ENCODE measurements at regions not wholly inside any gene's neighbourhood (a gene's known extent, or its start where the extent isn't known, plus 50 kb on each side); places are given as distances from the start of the nearest gene placed in this dataset.
"Not testable (repeated sequence)": the region's sequence is repeated elsewhere in the genome, so short reads cannot be mapped to it uniquely, and the experiment has no call there.

- H2BK12ac ChIP-seq (ENCODE audit: low read depth, low read length); DNase-seq (ENCODE audit: low read depth in 1 of 2, low spot score in 2 of 2); H4K8ac ChIP-seq (ENCODE audit: extremely low read depth, insufficient read depth, low read length); H3K9me3 ChIP-seq (ENCODE audit: insufficient read depth in 2 of 2, low read depth in 1 of 2, low read length in 1 of 2); H2BK15ac ChIP-seq (ENCODE audit: low read length); H4K91ac ChIP-seq (replicated peaks; ENCODE audit: insufficient read length, low read length); H3K4me1 ChIP-seq (replicated peaks in 1 of 4; ENCODE audit: control insufficient read depth in 3 of 4, insufficient read depth in 4 of 4, low read length in 3 of 4); H3K4ac ChIP-seq (replicated peaks; ENCODE audit: insufficient read length, low read depth, low read length); H3K36me3 ChIP-seq (ENCODE audit: control insufficient read depth in 2 of 4, insufficient read depth in 4 of 4, low read length in 3 of 4); FAIRE-seq; H4K20me1 ChIP-seq (replicated peaks in 1 of 2; ENCODE audit: control insufficient read depth in 1 of 2, insufficient read depth in 2 of 2, low read length in 2 of 2); H3K23ac ChIP-seq (ENCODE audit: insufficient read length); H2AK5ac ChIP-seq (ENCODE audit: low read depth, low read length); H4K5ac ChIP-seq (ENCODE audit: insufficient read length, low read depth, low read length); H2AFZ ChIP-seq (ENCODE audit: low read length); CTCF ChIA-PET (ENCODE audit: partially characterized antibody); POLR2A ChIA-PET (ENCODE audit: partially characterized antibody); H3K27ac ChIP-seq (ENCODE audit: low read depth, low read length); H3K56ac ChIP-seq (replicated peaks; ENCODE audit: insufficient read length, low read depth, low read length); H3K18ac ChIP-seq (ENCODE audit: extremely low read depth, low read length); H3K27me3 ChIP-seq (replicated peaks in 1 of 4; ENCODE audit: control insufficient read depth in 3 of 4, extremely low read depth in 1 of 4, insufficient read depth in 3 of 4, low read length in 3 of 4); H2BK5ac ChIP-seq (ENCODE audit: low read depth, low read length); H3K23me2 ChIP-seq (ENCODE audit: low read depth, low read length); H3K79me1 ChIP-seq (ENCODE audit: low read depth, low read length); H3K9ac ChIP-seq (replicated peaks in 1 of 4; ENCODE audit: extremely low read depth in 1 of 4, low read depth in 3 of 4, low read length in 3 of 4); H3K79me2 ChIP-seq (ENCODE audit: control insufficient read depth in 1 of 2, insufficient read depth in 2 of 2, low read length in 2 of 2); H3K14ac ChIP-seq (ENCODE audit: insufficient read length); H2BK20ac ChIP-seq (ENCODE audit: low read length); H2BK120ac ChIP-seq (replicated peaks; ENCODE audit: low read depth, low read length): not testable (repeated sequence)
- peak overlapping the region in 1 of 2 experiments; percentile 46; a peak in 2 of 4 replicates for H3K4me2 ChIP-seq (ENCODE audit: insufficient read depth in 1 of 2, low read depth in 2 of 2, low read length in 2 of 2)
- peak overlapping the region in 1 of 4 experiments; percentile 43; a peak in 1 of 8 replicates for H3K4me3 ChIP-seq (ENCODE audit: extremely low read depth in 1 of 4, insufficient read depth in 2 of 4, low read depth in 3 of 4, low read length in 4 of 4)
- WGBS, 2 experiments (ENCODE audit: extremely low coverage in 1 of 2, insufficient coverage in 1 of 2, insufficient read length in 1 of 2, insufficient replicate concordance in 2 of 2, low coverage in 1 of 2, low lambda C conversion rate in 2 of 2, missing lambda C conversion rate in 1 of 2), result 3% methylated on average over 2 of the region's 2 CpGs; no CpG with 5 or more reads in 1 of the 2 experiments
Observed at GRCh38 chr9:42307449-42307848, 124.0 kb downstream of the SPATA31A6 start.

GRCh38 chr9:42310972-42311371, 127.5 kb downstream of the SPATA31A6 start:
- H2BK5ac ChIP-seq (ENCODE audit: low read depth, low read length); H3K56ac ChIP-seq (replicated peaks; ENCODE audit: insufficient read length, low read depth, low read length); H3K23ac ChIP-seq (ENCODE audit: insufficient read length); H3K9ac ChIP-seq (replicated peaks in 1 of 4; ENCODE audit: extremely low read depth in 1 of 4, low read depth in 3 of 4, low read length in 3 of 4); CTCF ChIA-PET (ENCODE audit: partially characterized antibody); H4K91ac ChIP-seq (replicated peaks; ENCODE audit: insufficient read length, low read length); H3K27me3 ChIP-seq (replicated peaks in 1 of 4; ENCODE audit: control insufficient read depth in 3 of 4, extremely low read depth in 1 of 4, insufficient read depth in 3 of 4, low read length in 3 of 4); H3K4me3 ChIP-seq (ENCODE audit: extremely low read depth in 1 of 4, insufficient read depth in 2 of 4, low read depth in 3 of 4, low read length in 4 of 4); H2BK12ac ChIP-seq (ENCODE audit: low read depth, low read length); H3K23me2 ChIP-seq (ENCODE audit: low read depth, low read length); H2BK15ac ChIP-seq (ENCODE audit: low read length); H3K4ac ChIP-seq (replicated peaks; ENCODE audit: insufficient read length, low read depth, low read length); H3K14ac ChIP-seq (ENCODE audit: insufficient read length); H2AFZ ChIP-seq (ENCODE audit: low read length); H4K20me1 ChIP-seq (replicated peaks in 1 of 2; ENCODE audit: control insufficient read depth in 1 of 2, insufficient read depth in 2 of 2, low read length in 2 of 2); H3K4me2 ChIP-seq (ENCODE audit: insufficient read depth in 1 of 2, low read depth in 2 of 2, low read length in 2 of 2); H3K4me1 ChIP-seq (replicated peaks in 1 of 4; ENCODE audit: control insufficient read depth in 3 of 4, insufficient read depth in 4 of 4, low read length in 3 of 4); H3K79me1 ChIP-seq (ENCODE audit: low read depth, low read length); H4K5ac ChIP-seq (ENCODE audit: insufficient read length, low read depth, low read length); H3K27ac ChIP-seq (ENCODE audit: low read depth, low read length); H3K9me3 ChIP-seq (ENCODE audit: insufficient read depth in 2 of 2, low read depth in 1 of 2, low read length in 1 of 2); DNase-seq (ENCODE audit: low read depth in 1 of 2, low spot score in 2 of 2); H3K79me2 ChIP-seq (ENCODE audit: control insufficient read depth in 1 of 2, insufficient read depth in 2 of 2, low read length in 2 of 2); H2BK120ac ChIP-seq (replicated peaks; ENCODE audit: low read depth, low read length); H3K18ac ChIP-seq (ENCODE audit: extremely low read depth, low read length); H2AK5ac ChIP-seq (ENCODE audit: low read depth, low read length); H2BK20ac ChIP-seq (ENCODE audit: low read length); FAIRE-seq; H4K8ac ChIP-seq (ENCODE audit: extremely low read depth, insufficient read depth, low read length); H3K36me3 ChIP-seq (ENCODE audit: control insufficient read depth in 2 of 4, insufficient read depth in 4 of 4, low read length in 3 of 4); POLR2A ChIA-PET (ENCODE audit: partially characterized antibody): not testable (repeated sequence)
- 86% methylated on average over 2 of the region's 2 CpGs; no CpG with 5 or more reads in 1 of the 2 experiments for WGBS, 2 experiments (ENCODE audit: extremely low coverage in 1 of 2, insufficient coverage in 1 of 2, insufficient read length in 1 of 2, insufficient replicate concordance in 2 of 2, low coverage in 1 of 2, low lambda C conversion rate in 2 of 2, missing lambda C conversion rate in 1 of 2)
